ENCODE measurements at regions not wholly inside any gene's neighbourhood (a gene's known extent, or its start where the extent isn't known, plus 50 kb on each side); places are given as distances from the start of the nearest gene placed in this dataset.

DNA sequence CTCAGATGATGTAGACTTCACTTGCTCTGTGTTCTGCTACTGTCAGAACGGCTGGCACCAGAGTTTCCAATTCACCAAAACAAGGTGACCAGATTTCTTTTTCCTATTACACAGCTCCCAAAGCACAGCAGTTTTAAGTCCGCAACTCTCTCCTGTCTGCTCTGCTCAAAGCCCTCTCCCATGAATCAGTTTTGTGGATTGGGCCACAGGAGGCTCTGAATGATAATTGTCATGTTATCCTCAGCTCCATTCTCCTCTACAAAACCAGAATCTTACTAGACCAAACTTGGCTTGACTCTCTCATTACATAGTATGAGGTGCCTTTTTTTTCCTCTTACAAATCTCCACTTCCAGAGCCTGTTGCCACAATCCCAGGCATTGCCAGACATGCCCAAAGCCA, 223.5 kb downstream of the SNX13 start:
- H3K27me3 Mint-ChIP-seq = no peaks in the 10 kb centered on the region
- DNase-seq (ENCODE audit: low spot score in 2 of 2) = no peak
- no peak overlapping the region for H3K4me3 Mint-ChIP-seq
- no peaks in the 10 kb centered on the region for H3K9me3 Mint-ChIP-seq
- no peaks in the 10 kb centered on the region for H3K36me3 Mint-ChIP-seq (ENCODE audit: insufficient read depth)
- H3K27ac Mint-ChIP-seq (ENCODE audit: low read depth) = no peak overlapping the region
- no peaks in the 10 kb centered on the region for H3K4me1 Mint-ChIP-seq
- ATAC-seq (replicated peaks; ENCODE audit: extremely low read depth, poor library complexity, severe bottlenecking) = no peak

GRCh38 chr7:17719998-17720397, 220.3 kb downstream of the SNX13 start:
- no peaks in the 10 kb centered on the region for H3K4me1 Mint-ChIP-seq
- no peaks in the 10 kb centered on the region for H3K27me3 Mint-ChIP-seq
- H3K4me3 Mint-ChIP-seq = no peak overlapping the region
- no peak for DNase-seq (ENCODE audit: low spot score in 2 of 2)
- no peaks in the 10 kb centered on the region for H3K36me3 Mint-ChIP-seq (ENCODE audit: insufficient read depth)
- ATAC-seq (replicated peaks; ENCODE audit: extremely low read depth, poor library complexity, severe bottlenecking) = no peak
- no peaks in the 10 kb centered on the region for H3K9me3 Mint-ChIP-seq
- H3K27ac Mint-ChIP-seq (ENCODE audit: low read depth) = no peak overlapping the region

DNA sequence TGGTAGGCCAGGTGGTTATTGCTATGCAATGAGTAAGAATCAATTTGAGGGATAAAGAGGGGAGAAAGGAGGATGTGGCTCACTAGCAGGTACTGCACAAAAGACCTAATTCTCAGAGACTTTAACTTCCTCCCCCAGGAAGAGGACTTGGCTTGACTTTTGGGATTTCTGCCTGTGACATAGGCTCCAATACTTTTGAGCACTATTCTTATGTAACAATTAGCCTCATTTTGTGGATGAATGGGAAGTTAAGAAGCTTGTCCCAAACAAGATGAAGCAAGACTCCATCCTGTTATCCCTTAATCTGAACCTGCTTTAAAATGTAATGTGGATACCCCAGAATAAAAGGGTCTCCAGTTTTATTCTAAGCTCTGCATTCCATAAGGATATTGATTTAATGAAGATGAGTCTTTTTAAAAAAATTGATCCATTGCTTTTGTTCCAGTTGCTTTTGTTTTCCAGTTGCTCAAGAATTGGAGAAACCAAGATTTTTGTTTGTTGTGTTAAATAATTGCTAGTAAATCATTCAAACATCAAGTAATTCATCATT, 218.5 kb downstream of the SNX13 start:
- no peaks in the 10 kb centered on the region for H3K4me1 Mint-ChIP-seq
- no peak overlapping the region for H3K27ac Mint-ChIP-seq (ENCODE audit: low read depth)
- ATAC-seq (replicated peaks; ENCODE audit: extremely low read depth, poor library complexity, severe bottlenecking) = no peak

DNA sequence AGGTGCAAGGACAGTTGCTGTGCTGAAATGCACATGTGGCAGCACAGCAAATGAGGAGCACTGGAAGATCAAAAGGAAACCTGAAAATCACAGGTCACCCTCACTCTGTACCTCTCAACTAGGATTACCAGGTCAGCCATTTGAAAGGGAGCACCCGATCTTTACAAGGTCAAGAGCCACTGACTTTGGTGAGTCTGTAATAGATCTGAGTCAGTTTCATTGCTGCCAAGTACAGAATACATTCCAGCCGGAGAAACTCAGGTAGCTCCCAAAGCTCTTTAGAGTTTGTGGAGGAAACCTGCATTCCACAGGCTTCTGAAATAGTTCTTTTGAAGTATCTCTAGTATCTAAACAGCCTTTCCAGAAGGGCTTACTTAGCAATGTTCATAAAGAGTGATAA, 217.5 kb downstream of the SNX13 start:
- H3K36me3 Mint-ChIP-seq (ENCODE audit: insufficient read depth) = no peaks in the 10 kb centered on the region
- ATAC-seq (replicated peaks; ENCODE audit: extremely low read depth, poor library complexity, severe bottlenecking) = no peak
- no peak overlapping the region for H3K27ac Mint-ChIP-seq (ENCODE audit: low read depth)
- H3K4me3 Mint-ChIP-seq = no peak overlapping the region
- DNase-seq (ENCODE audit: low spot score in 2 of 2) = no peak
- H3K27me3 Mint-ChIP-seq = no peaks in the 10 kb centered on the region
- H3K4me1 Mint-ChIP-seq = no peaks in the 10 kb centered on the region
- no peaks in the 10 kb centered on the region for H3K9me3 Mint-ChIP-seq

More for the DNA sequence above, 218.5 kb downstream of the SNX13 start:
- Mint-ChIP-seq H3K27me3 (no peaks in the 10 kb centered on the region), H3K36me3 (ENCODE audit: insufficient read depth) (no peaks in the 10 kb centered on the region), H3K4me3 (no peak overlapping the region), H3K9me3 (no peaks in the 10 kb centered on the region)
- DNase-seq (ENCODE audit: low spot score in 2 of 2) = no peak

GRCh38 chr7:17725821-17726220, 214.5 kb downstream of the SNX13 start:
- no peak for ATAC-seq (replicated peaks; ENCODE audit: extremely low read depth, poor library complexity, severe bottlenecking)
- DNase-seq (ENCODE audit: low spot score in 2 of 2) = no peak

GRCh38 chr7:17732083-17732482, 208.2 kb downstream of the SNX13 start:
- H3K4me1 Mint-ChIP-seq = no peaks in the 10 kb centered on the region
- H3K36me3 Mint-ChIP-seq (ENCODE audit: insufficient read depth) = peaks cover 5% of the 10 kb centered on the region
- H3K4me3 Mint-ChIP-seq = no peak overlapping the region
- H3K27ac Mint-ChIP-seq (ENCODE audit: low read depth) = no peak overlapping the region
- ATAC-seq (replicated peaks; ENCODE audit: extremely low read depth, poor library complexity, severe bottlenecking) = no peak
- H3K9me3 Mint-ChIP-seq = peaks cover 6% of the 10 kb centered on the region
- H3K27me3 Mint-ChIP-seq = peaks cover 17% of the 10 kb centered on the region
- DNase-seq (ENCODE audit: low spot score in 2 of 2) = no peak

More at GRCh38 chr7:17725821-17726220, 214.5 kb downstream of the SNX13 start:
- Mint-ChIP-seq H3K27ac (ENCODE audit: low read depth) (no peak overlapping the region), H3K27me3 (no peaks in the 10 kb centered on the region), H3K36me3 (ENCODE audit: insufficient read depth) (no peaks in the 10 kb centered on the region), H3K9me3 (no peaks in the 10 kb centered on the region), H3K4me1 (no peaks in the 10 kb centered on the region), H3K4me3 (no peak overlapping the region)

All from central memory CD8-positive, alpha-beta T cell (primary cell).